ENCODE measurements at regions not wholly inside any gene's neighbourhood (a gene's known extent, or its start where the extent isn't known, plus 50 kb on each side); places are given as distances from the start of the nearest gene placed in this dataset.

DNA sequence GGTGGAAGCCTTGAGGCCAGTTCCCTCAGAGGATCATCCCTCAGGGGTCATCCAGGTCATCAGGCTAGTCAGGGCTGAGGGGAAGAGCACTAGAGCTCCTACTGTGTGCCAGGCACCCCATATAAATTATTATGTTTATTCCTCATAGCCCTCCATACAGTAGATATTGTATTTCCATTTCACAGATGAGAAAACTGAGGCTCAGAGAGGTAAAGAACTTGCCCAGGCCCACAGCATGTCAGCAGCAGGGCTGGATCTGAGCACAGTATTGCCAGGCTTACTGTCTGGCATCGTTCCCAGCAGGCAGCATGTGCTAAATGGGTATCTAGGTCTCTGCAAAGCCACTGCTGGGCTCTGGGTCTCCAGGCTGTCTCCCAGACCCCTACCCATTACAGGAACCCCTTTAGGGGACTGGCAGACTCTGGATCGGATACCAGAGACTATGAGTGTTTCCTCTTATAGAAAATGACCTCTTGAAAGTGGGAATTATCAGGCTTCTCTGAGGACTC, 153.3 kb downstream of the PTPRU start:
- Histone ChIP-seq H4K20me1 (ENCODE audit: insufficient read depth) (no peaks in the 10 kb centered on the region), H3F3A (ENCODE audit: insufficient read depth, low read length, poor library complexity, severe bottlenecking) (no peaks in the 10 kb centered on the region), H3K36me3 (ENCODE audit: insufficient read depth, low read length) (no peaks in the 10 kb centered on the region), H3K9ac (ENCODE audit: low read length) (no peak overlapping the region), H3K79me2 (replicated peaks; ENCODE audit: insufficient read depth, low read length) (no peaks in the 10 kb centered on the region), H3K9me3 (ENCODE audit: low read length) (no peaks in the 10 kb centered on the region), H3K9me2 (ENCODE audit: insufficient read depth, low read length) (no peaks in the 10 kb centered on the region), H3K27ac (ENCODE audit: low read length) (no peak overlapping the region), H2AFZ (ENCODE audit: low read depth, low read length) (no peak overlapping the region), H3K4me3 (ENCODE audit: low read length) (no peak overlapping the region), H3K27me3 (ENCODE audit: insufficient read depth, low read depth, low read length) (no peaks in the 10 kb centered on the region), H3K4me2 (ENCODE audit: low read length) (no peak overlapping the region)
- TF ChIP-seq, protein P1, sequence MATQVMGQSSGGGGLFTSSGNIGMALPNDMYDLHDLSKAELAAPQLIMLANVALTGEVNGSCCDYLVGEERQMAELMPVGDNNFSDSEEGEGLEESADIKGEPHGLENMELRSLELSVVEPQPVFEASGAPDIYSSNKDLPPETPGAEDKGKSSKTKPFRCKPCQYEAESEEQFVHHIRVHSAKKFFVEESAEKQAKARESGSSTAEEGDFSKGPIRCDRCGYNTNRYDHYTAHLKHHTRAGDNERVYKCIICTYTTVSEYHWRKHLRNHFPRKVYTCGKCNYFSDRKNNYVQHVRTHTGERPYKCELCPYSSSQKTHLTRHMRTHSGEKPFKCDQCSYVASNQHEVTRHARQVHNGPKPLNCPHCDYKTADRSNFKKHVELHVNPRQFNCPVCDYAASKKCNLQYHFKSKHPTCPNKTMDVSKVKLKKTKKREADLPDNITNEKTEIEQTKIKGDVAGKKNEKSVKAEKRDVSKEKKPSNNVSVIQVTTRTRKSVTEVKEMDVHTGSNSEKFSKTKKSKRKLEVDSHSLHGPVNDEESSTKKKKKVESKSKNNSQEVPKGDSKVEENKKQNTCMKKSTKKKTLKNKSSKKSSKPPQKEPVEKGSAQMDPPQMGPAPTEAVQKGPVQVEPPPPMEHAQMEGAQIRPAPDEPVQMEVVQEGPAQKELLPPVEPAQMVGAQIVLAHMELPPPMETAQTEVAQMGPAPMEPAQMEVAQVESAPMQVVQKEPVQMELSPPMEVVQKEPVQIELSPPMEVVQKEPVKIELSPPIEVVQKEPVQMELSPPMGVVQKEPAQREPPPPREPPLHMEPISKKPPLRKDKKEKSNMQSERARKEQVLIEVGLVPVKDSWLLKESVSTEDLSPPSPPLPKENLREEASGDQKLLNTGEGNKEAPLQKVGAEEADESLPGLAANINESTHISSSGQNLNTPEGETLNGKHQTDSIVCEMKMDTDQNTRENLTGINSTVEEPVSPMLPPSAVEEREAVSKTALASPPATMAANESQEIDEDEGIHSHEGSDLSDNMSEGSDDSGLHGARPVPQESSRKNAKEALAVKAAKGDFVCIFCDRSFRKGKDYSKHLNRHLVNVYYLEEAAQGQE (IDR thresholded peaks at IDR 0.05; ENCODE audit: borderline replicate concordance): no peak
- TF ChIP-seq, protein P2, sequence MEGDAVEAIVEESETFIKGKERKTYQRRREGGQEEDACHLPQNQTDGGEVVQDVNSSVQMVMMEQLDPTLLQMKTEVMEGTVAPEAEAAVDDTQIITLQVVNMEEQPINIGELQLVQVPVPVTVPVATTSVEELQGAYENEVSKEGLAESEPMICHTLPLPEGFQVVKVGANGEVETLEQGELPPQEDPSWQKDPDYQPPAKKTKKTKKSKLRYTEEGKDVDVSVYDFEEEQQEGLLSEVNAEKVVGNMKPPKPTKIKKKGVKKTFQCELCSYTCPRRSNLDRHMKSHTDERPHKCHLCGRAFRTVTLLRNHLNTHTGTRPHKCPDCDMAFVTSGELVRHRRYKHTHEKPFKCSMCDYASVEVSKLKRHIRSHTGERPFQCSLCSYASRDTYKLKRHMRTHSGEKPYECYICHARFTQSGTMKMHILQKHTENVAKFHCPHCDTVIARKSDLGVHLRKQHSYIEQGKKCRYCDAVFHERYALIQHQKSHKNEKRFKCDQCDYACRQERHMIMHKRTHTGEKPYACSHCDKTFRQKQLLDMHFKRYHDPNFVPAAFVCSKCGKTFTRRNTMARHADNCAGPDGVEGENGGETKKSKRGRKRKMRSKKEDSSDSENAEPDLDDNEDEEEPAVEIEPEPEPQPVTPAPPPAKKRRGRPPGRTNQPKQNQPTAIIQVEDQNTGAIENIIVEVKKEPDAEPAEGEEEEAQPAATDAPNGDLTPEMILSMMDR (IDR thresholded peaks at IDR 0.05; ENCODE audit: poor library complexity, severe bottlenecking): no peak
- TF ChIP-seq EZH2 (IDR thresholded peaks at IDR 0.05; ENCODE audit: borderline replicate concordance, insufficient read depth, low read length, poor library complexity, severe bottlenecking): no peak
- TF ChIP-seq TAF1 (IDR thresholded peaks at IDR 0.05; ENCODE audit: low read depth): no peak
- no peak for TF ChIP-seq MXI1 (conservative IDR thresholded peaks at IDR 0.05; ENCODE audit: poor library complexity, severe bottlenecking)
- TF ChIP-seq SMC3 (conservative IDR thresholded peaks at IDR 0.05; ENCODE audit: poor library complexity): no peak
- TF ChIP-seq POLR2AphosphoS5 (IDR thresholded peaks at IDR 0.05): no peak
- no peak for TF ChIP-seq EP300 (conservative IDR thresholded peaks at IDR 0.05; ENCODE audit: poor library complexity, severe bottlenecking)

DNA sequence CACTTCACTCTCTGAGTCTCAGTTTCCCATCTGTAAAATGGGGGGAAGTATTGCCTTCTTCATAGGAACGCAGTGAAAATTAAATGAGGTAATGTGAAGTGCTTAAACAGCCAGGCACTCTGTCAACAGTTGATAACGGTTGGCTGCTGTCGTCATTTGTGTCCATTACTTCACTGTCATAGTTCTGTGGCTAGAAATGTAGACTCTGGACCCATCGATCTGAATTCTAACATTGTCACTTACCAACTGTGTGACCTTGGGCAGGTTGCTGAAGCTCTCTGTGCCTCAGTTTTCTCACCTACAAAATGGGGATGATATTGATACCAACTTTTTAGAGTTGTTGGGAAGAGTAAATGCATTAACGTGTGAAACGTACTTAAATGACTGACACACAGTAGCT, 152.6 kb downstream of the PTPRU start:
- H2AFZ ChIP-seq (ENCODE audit: low read depth, low read length): no peak overlapping the region
- H3K4me2 ChIP-seq (ENCODE audit: low read length): no peak overlapping the region
- H3K9ac ChIP-seq (ENCODE audit: low read length): no peak overlapping the region
- TF ChIP-seq RAD21 (conservative IDR thresholded peaks at IDR 0.05) (no peak), MXI1 (conservative IDR thresholded peaks at IDR 0.05; ENCODE audit: poor library complexity, severe bottlenecking) (no peak)
- TF ChIP-seq, protein P2 (IDR thresholded peaks at IDR 0.05; ENCODE audit: poor library complexity, severe bottlenecking): no peak
- TF ChIP-seq, protein P1 (IDR thresholded peaks at IDR 0.05; ENCODE audit: borderline replicate concordance): no peak
- H3K36me3 ChIP-seq (ENCODE audit: insufficient read depth, low read length): no peaks in the 10 kb centered on the region
- H4K20me1 ChIP-seq (ENCODE audit: insufficient read depth): no peaks in the 10 kb centered on the region
- no peak overlapping the region for H3K4me3 ChIP-seq (ENCODE audit: low read length)
- H3K79me2 ChIP-seq (replicated peaks; ENCODE audit: insufficient read depth, low read length): no peaks in the 10 kb centered on the region
- H3K9me3 ChIP-seq (ENCODE audit: low read length): no peaks in the 10 kb centered on the region
- H3K27ac ChIP-seq (ENCODE audit: low read length): no peak overlapping the region
- no peaks in the 10 kb centered on the region for H3K9me2 ChIP-seq (ENCODE audit: insufficient read depth, low read length)
- no peaks in the 10 kb centered on the region for H3K27me3 ChIP-seq (ENCODE audit: insufficient read depth, low read depth, low read length)
- no peaks in the 10 kb centered on the region for H3F3A ChIP-seq (ENCODE audit: insufficient read depth, low read length, poor library complexity, severe bottlenecking)

Data from neural cell (in vitro differentiated cells).